OCI-LY3 (cell line): ENCODE measurements at regions not wholly inside any gene's neighbourhood (a gene's known extent, or its start where the extent isn't known, plus 50 kb on each side); places are given as distances from the start of the nearest gene placed in this dataset.

Source experiments
- H2AFZ ChIP-seq: fragments of 200-600, 300-600 bp; shearing (Covaris generic); 2 replicates; pipeline ENCODE4 v1.6.0; 2014; ENCODE audit warnings: antibody characterized with exemption, low read depth, low read length
- H3K27ac ChIP-seq: fragments of 200-600, 300-600 bp; sonication (generic); 2 replicates; pipeline ENCODE4 v1.5.1; 2014; ENCODE audit warnings: mild to moderate bottlenecking, low read length, moderate library complexity, mixed read lengths
- H3K27me3 ChIP-seq: fragments of 200-600, 300-600 bp; sonication (generic); 2 replicates; pipeline ENCODE4 v1.6.1; 2014; ENCODE audit warnings: low read depth, low read length, mixed read lengths
- H3K36me3 ChIP-seq: fragments of 200-600, 300-600 bp; sonication (generic); replicated peaks from 2 replicates; pipeline ENCODE3; 2014; ENCODE audit warnings: low read depth, low read length, mixed read lengths
- H3K4me1 ChIP-seq: fragments of 300-600, 200-600 bp; sonication (generic); 2 replicates; pipeline ENCODE4 v1.6.1; 2014; ENCODE audit warnings: low read length, mixed read lengths
- H3K4me2 ChIP-seq: fragments of 200-600, 300-600 bp; sonication (generic); 2 replicates; pipeline ENCODE4 v1.6.1; 2014; ENCODE audit warnings: low read length, mixed read lengths
- H3K4me3 ChIP-seq: fragments of 300-600, 200-600 bp; sonication (generic); 2 replicates; pipeline ENCODE4 v1.5.1; 2014; ENCODE audit warnings: antibody characterized with exemption, mild to moderate bottlenecking, low read length, moderate library complexity
- H3K79me2 ChIP-seq: fragments of 300-600, 200-600 bp; shearing (Covaris generic); 2 replicates; pipeline ENCODE4 v1.6.1; 2014; ENCODE audit warnings: mild to moderate bottlenecking, low read length, mixed read lengths
- H3K9ac ChIP-seq: fragments of 300-600, 200-600 bp; shearing (Covaris generic); 2 replicates; pipeline ENCODE4 v1.6.0; 2014; ENCODE audit warnings: mild to moderate bottlenecking, low read length, moderate library complexity
- H3K9me3 ChIP-seq: fragments of 200-600, 300-600 bp; shearing (Covaris generic); 2 replicates; pipeline ENCODE4 v1.6.1; 2014; ENCODE audit warnings: low read length, mixed read lengths; ENCODE audit not compliant: insufficient read depth
- H4K20me1 ChIP-seq: fragments of 200-600, 300-600 bp; sonication (generic); 2 replicates; pipeline ENCODE4 v1.6.1; 2016; ENCODE audit warnings: low read length, mixed read lengths; ENCODE audit not compliant: insufficient read depth
- CTCF ChIP-seq: fragments of 200-600, 300-600 bp; sonication (generic); IDR thresholded peaks from 2 replicates; pipeline ENCODE4 v1.5.1; 2014; ENCODE audit warnings: antibody characterized with exemption, low read length, low read depth
- EZH2phosphoT487 ChIP-seq: fragments of 200-600 bp; shearing (Covaris generic); IDR thresholded peaks from 2 replicates; pipeline ENCODE4 v1.6.1; 2018; ENCODE audit warnings: antibody characterized with exemption, mixed run types, low read depth

- no peak for TF ChIP-seq EZH2phosphoT487
- no peak for TF ChIP-seq CTCF
- Histone ChIP-seq H3K79me2 (no peaks in the 10 kb centered on the region), H3K4me3 (no peak overlapping the region), H3K27me3 (no peaks in the 10 kb centered on the region), H3K4me2 (no peak overlapping the region), H2AFZ (no peak overlapping the region), H3K36me3 (no peaks in the 10 kb centered on the region), H3K9ac (no peak overlapping the region), H4K20me1 (no peaks in the 10 kb centered on the region), H3K27ac (no peak overlapping the region), H3K4me1 (no peaks in the 10 kb centered on the region), H3K9me3 (no peaks in the 10 kb centered on the region)
These were observed 523.7 kb upstream of the HTR2A start for GRCh38 chr13:47420568-47420967.

GRCh38 chr13:47420020-47420419 lies 523.2 kb upstream of the HTR2A start:
- Histone ChIP-seq H3K4me2 (no peak overlapping the region), H3K4me1 (no peaks in the 10 kb centered on the region), H2AFZ (no peak overlapping the region), H3K36me3 (no peaks in the 10 kb centered on the region), H3K9me3 (no peaks in the 10 kb centered on the region), H3K27me3 (no peaks in the 10 kb centered on the region), H4K20me1 (no peaks in the 10 kb centered on the region), H3K4me3 (no peak overlapping the region), H3K27ac (no peak overlapping the region), H3K9ac (no peak overlapping the region), H3K79me2 (no peaks in the 10 kb centered on the region)
- no peak for TF ChIP-seq EZH2phosphoT487
- no peak for TF ChIP-seq CTCF

GRCh38 chr13:47418206-47418920 lies 521.5 kb upstream of the HTR2A start:
- Histone ChIP-seq H3K4me3 (no peak overlapping the region), H3K79me2 (no peaks in the 10 kb centered on the region), H3K4me2 (no peak overlapping the region), H3K4me1 (no peaks in the 10 kb centered on the region), H3K36me3 (no peaks in the 10 kb centered on the region), H3K27ac (no peak overlapping the region), H3K9me3 (no peaks in the 10 kb centered on the region), H3K9ac (no peak overlapping the region), H2AFZ (no peak overlapping the region), H3K27me3 (no peaks in the 10 kb centered on the region), H4K20me1 (no peaks in the 10 kb centered on the region)
- TF ChIP-seq CTCF (no peak), EZH2phosphoT487 (no peak)

GRCh38 chr13:47417485-47417884 lies 520.6 kb upstream of the HTR2A start:
- Histone ChIP-seq H3K27ac (no peak overlapping the region), H3K4me1 (no peaks in the 10 kb centered on the region), H3K79me2 (no peaks in the 10 kb centered on the region), H3K9me3 (no peaks in the 10 kb centered on the region), H3K4me3 (no peak overlapping the region), H4K20me1 (no peaks in the 10 kb centered on the region), H3K4me2 (no peak overlapping the region), H3K27me3 (no peaks in the 10 kb centered on the region), H3K36me3 (no peaks in the 10 kb centered on the region), H3K9ac (no peak overlapping the region), H2AFZ (no peak overlapping the region)
- no peak for TF ChIP-seq EZH2phosphoT487
- no peak for TF ChIP-seq CTCF
